Neural progenitor cell (in vitro differentiated cells): ENCODE measurements at regions not wholly inside any gene's neighbourhood (a gene's known extent, or its start where the extent isn't known, plus 50 kb on each side); places are given as distances from the start of the nearest gene placed in this dataset.

Experiments used
- EZH2 ChIP-seq: fragments of 200-600 bp; sonication (generic); IDR thresholded peaks from 2 replicates; pipeline ENCODE4 v1.6.1; 2017; ENCODE audit warnings: antibody characterized with exemption, mild to moderate bottlenecking, moderate library complexity
- EZH2phosphoT487 ChIP-seq: fragments of 200-600 bp; sonication (generic); IDR thresholded peaks from 2 replicates; pipeline ENCODE4 v1.6.1; 2017; ENCODE audit warnings: antibody characterized with exemption
- TF ChIP-seq, protein P1 (sequence below): fragments of 200-600 bp; sonication (generic); IDR thresholded peaks from 2 replicates; pipeline ENCODE4 v1.5.1; 2017; ENCODE audit warnings: antibody characterized with exemption, mild to moderate bottlenecking

- TF ChIP-seq, protein P1, sequence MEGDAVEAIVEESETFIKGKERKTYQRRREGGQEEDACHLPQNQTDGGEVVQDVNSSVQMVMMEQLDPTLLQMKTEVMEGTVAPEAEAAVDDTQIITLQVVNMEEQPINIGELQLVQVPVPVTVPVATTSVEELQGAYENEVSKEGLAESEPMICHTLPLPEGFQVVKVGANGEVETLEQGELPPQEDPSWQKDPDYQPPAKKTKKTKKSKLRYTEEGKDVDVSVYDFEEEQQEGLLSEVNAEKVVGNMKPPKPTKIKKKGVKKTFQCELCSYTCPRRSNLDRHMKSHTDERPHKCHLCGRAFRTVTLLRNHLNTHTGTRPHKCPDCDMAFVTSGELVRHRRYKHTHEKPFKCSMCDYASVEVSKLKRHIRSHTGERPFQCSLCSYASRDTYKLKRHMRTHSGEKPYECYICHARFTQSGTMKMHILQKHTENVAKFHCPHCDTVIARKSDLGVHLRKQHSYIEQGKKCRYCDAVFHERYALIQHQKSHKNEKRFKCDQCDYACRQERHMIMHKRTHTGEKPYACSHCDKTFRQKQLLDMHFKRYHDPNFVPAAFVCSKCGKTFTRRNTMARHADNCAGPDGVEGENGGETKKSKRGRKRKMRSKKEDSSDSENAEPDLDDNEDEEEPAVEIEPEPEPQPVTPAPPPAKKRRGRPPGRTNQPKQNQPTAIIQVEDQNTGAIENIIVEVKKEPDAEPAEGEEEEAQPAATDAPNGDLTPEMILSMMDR, result no peak
- TF ChIP-seq EZH2 (no peak), EZH2phosphoT487 (no peak)
These were observed 338.6 kb upstream of the PUDP start for GRCh38 chrX:7486505-7486904.
